Left colon (tissue), 2 donors: ENCODE measurements at regions not wholly inside any gene's neighbourhood (a gene's known extent, or its start where the extent isn't known, plus 50 kb on each side); places are given as distances from the start of the nearest gene placed in this dataset.
"Not testable (repeated sequence)": the region's sequence is repeated elsewhere in the genome, so short reads cannot be mapped to it uniquely, and the experiment has no call there.

ENCODE experiments used
- ATAC-seq: fragments of 200-7000 bp; cut with Tn5 transposase; one replicate; pipeline ENCODE4 v1.9.1; 2020; ENCODE audit warnings: mild to moderate bottlenecking, moderate library complexity
- DNase-seq, 2 donors: peaks; one replicate each; pipeline ENCODE4 v3.0.0-alpha.2; 2020
- intact Hi-C, 2 donors: fragments of 100-400 bp; cut with DNase I in 1 of 2; cut with micrococcal nuclease in 1 of 2; formaldehyde crosslinking; loops; one replicate each; pipeline versions ENCODE4 v1.11.2 to v1.14.0; 2022; cut with DNase I, micrococcal nuclease
- donor health status: DM: no; HTN: no; CAD: no.
- donor health status: DM: yes; HTN: yes; CAD: no.

GRCh38 chr6:140160494-140160893 lies 786.0 kb upstream of the CITED2 start:
- intact Hi-C loops: no loop called here
- ATAC-seq: no peak
- DNase-seq: no peak

GRCh38 chr6:140156131-140156530 lies 781.7 kb upstream of the CITED2 start:
- intact Hi-C loops: no loop called here
- ATAC-seq (no peak), DNase-seq (no peak)

GRCh38 chr6:140155451-140156126 lies 781.1 kb upstream of the CITED2 start:
- no peak for ATAC-seq
- intact Hi-C loops: no loop called here
- DNase-seq: no peak

- intact Hi-C loops: no loop called here
- DNase-seq (no peak), ATAC-seq (no peak)
Measured at GRCh38 chr6:140153703-140154102, 779.3 kb upstream of the CITED2 start.

GRCh38 chr6:140147825-140148814 lies 773.7 kb upstream of the CITED2 start:
- ATAC-seq, DNase-seq, intact Hi-C loops: not testable (repeated sequence)

- intact Hi-C loops: no loop called here
- ATAC-seq (no peak), DNase-seq (no peak)
Measured at GRCh38 chr6:140140891-140141290, 766.4 kb upstream of the CITED2 start.

GRCh38 chr6:140138311-140139010 lies 764.0 kb upstream of the CITED2 start:
- intact Hi-C loops: no loop called here
- DNase-seq: no peak
- ATAC-seq: no peak

- ATAC-seq (no peak), DNase-seq (no peak)
- intact Hi-C loops: no loop called here
Measured at GRCh38 chr6:140134224-140134623, 759.8 kb upstream of the CITED2 start.

GRCh38 chr6:140130074-140130473 lies 755.6 kb upstream of the CITED2 start:
- intact Hi-C loops: no loop called here
- no peak for DNase-seq
- ATAC-seq: no peak

- DNase-seq (peak; percentile 30 to 54), ATAC-seq (peak; percentile 100)
- intact Hi-C loops: no loop called here
Measured at GRCh38 chr6:140124498-140124897, 750.0 kb upstream of the CITED2 start.

- ATAC-seq (no peak), DNase-seq (no peak)
- intact Hi-C loops: no loop called here
Measured at GRCh38 chr6:140108167-140108566, 733.7 kb upstream of the CITED2 start.

GRCh38 chr6:140107216-140107615 lies 732.8 kb upstream of the CITED2 start:
- intact Hi-C loops: no loop called here
- no peak for DNase-seq
- ATAC-seq: no peak

- ATAC-seq: no peak
- intact Hi-C loops: no loop called here
- no peak for DNase-seq
Measured at GRCh38 chr6:140105857-140106256, 731.4 kb upstream of the CITED2 start.

- no peak for ATAC-seq
- no peak for DNase-seq
- intact Hi-C loops: no loop called here
Measured at GRCh38 chr6:140105241-140105640, 730.8 kb upstream of the CITED2 start.

GRCh38 chr6:140101818-140102217 lies 727.4 kb upstream of the CITED2 start:
- no peak for ATAC-seq
- no peak for DNase-seq
- intact Hi-C loops: no loop called here

GRCh38 chr6:140101367-140101766 lies 726.9 kb upstream of the CITED2 start:
- DNase-seq: no peak
- intact Hi-C loops: no loop called here
- ATAC-seq: no peak

- intact Hi-C loops: no loop called here
- ATAC-seq: no peak
- no peak for DNase-seq
Measured at GRCh38 chr6:140095532-140095931, 721.1 kb upstream of the CITED2 start.

GRCh38 chr6:140091895-140092294 lies 717.4 kb upstream of the CITED2 start:
- intact Hi-C loops: no loop called here
- ATAC-seq (no peak), DNase-seq (no peak)

- DNase-seq (no peak), ATAC-seq (no peak)
- intact Hi-C loops: no loop called here
Measured at GRCh38 chr6:140090871-140091270, 716.4 kb upstream of the CITED2 start.

- intact Hi-C loops: no loop called here
- DNase-seq (no peak), ATAC-seq (peak; percentile 39)
Measured at GRCh38 chr6:140083375-140083774, 708.9 kb upstream of the CITED2 start.
